ENCODE measurements at regions not wholly inside any gene's neighbourhood (a gene's known extent, or its start where the extent isn't known, plus 50 kb on each side); places are given as distances from the start of the nearest gene placed in this dataset.

GRCh38 chr3:107085261-107085660 is 292.0 kb upstream of the CCDC54 start:
- Histone ChIP-seq H3K4me3 (no peak overlapping the region), H3K27ac (no peak overlapping the region)

- no peak overlapping the region for H3K27ac ChIP-seq
- no peak overlapping the region for H3K4me3 ChIP-seq
These were observed 285.1 kb upstream of the CCDC54 start for GRCh38 chr3:107092121-107092520.

GRCh38 chr3:107098864-107099263 is 278.4 kb upstream of the CCDC54 start:
- Histone ChIP-seq H3K27ac (no peak overlapping the region), H3K4me3 (no peak overlapping the region)

GRCh38 chr3:107100137-107100536 is 277.1 kb upstream of the CCDC54 start:
- Histone ChIP-seq H3K27ac (no peak overlapping the region), H3K4me3 (no peak overlapping the region)

- no peak overlapping the region for H3K4me3 ChIP-seq
- no peak overlapping the region for H3K27ac ChIP-seq
These were observed 276.7 kb upstream of the CCDC54 start for GRCh38 chr3:107100573-107100972.

GRCh38 chr3:107103786-107104185 is 273.5 kb upstream of the CCDC54 start:
- no peak overlapping the region for H3K4me3 ChIP-seq
- no peak overlapping the region for H3K27ac ChIP-seq

- Histone ChIP-seq H3K27ac (no peak overlapping the region), H3K4me3 (no peak overlapping the region)
These were observed 270.9 kb upstream of the CCDC54 start for GRCh38 chr3:107106316-107106715.

- Histone ChIP-seq H3K4me3 (no peak overlapping the region), H3K27ac (no peak overlapping the region)
These were observed 270.3 kb upstream of the CCDC54 start for GRCh38 chr3:107106907-107107306.

GRCh38 chr3:107110596-107111305 is 266.5 kb upstream of the CCDC54 start:
- Histone ChIP-seq H3K27ac (no peak overlapping the region), H3K4me3 (no peak overlapping the region)

- Histone ChIP-seq H3K4me3 (no peak overlapping the region), H3K27ac (no peak overlapping the region)
These were observed 265.4 kb upstream of the CCDC54 start for GRCh38 chr3:107111872-107112271.

- H3K4me3 ChIP-seq = no peak overlapping the region
- no peak overlapping the region for H3K27ac ChIP-seq
These were observed 264.9 kb upstream of the CCDC54 start for GRCh38 chr3:107112356-107112755.

GRCh38 chr3:107116251-107116650 is 261.0 kb upstream of the CCDC54 start:
- H3K27ac ChIP-seq = no peak overlapping the region

GRCh38 chr3:107117156-107117555 is 260.1 kb upstream of the CCDC54 start:
- no peak overlapping the region for H3K27ac ChIP-seq

More at GRCh38 chr3:107116251-107116650, 261.0 kb upstream of the CCDC54 start:
- H3K4me3 ChIP-seq = no peak overlapping the region

GRCh38 chr3:107117922-107118536 is 259.2 kb upstream of the CCDC54 start:
- Histone ChIP-seq H3K27ac (peak overlapping the region in 2 of 21 experiments; percentile 2 to 41), H3K4me3 (no peak overlapping the region)

More at GRCh38 chr3:107117156-107117555, 260.1 kb upstream of the CCDC54 start:
- no peak overlapping the region for H3K4me3 ChIP-seq

GRCh38 chr3:107124885-107125284 is 252.4 kb upstream of the CCDC54 start:
- no peak overlapping the region for H3K4me3 ChIP-seq
- no peak overlapping the region for H3K27ac ChIP-seq

- no peak overlapping the region for H3K27ac ChIP-seq
- no peak overlapping the region for H3K4me3 ChIP-seq
These were observed 248.3 kb upstream of the CCDC54 start for GRCh38 chr3:107128946-107129345.

- Histone ChIP-seq H3K27ac (no peak overlapping the region), H3K4me3 (no peak overlapping the region)
These were observed 247.0 kb upstream of the CCDC54 start for GRCh38 chr3:107130089-107130700.

GRCh38 chr3:107132674-107133073 is 244.6 kb upstream of the CCDC54 start:
- no peak overlapping the region for H3K27ac ChIP-seq
- no peak overlapping the region for H3K4me3 ChIP-seq

GRCh38 chr3:107133891-107134290 is 243.3 kb upstream of the CCDC54 start:
- Histone ChIP-seq H3K27ac (no peak overlapping the region), H3K4me3 (no peak overlapping the region)

- Histone ChIP-seq H3K4me3 (no peak overlapping the region), H3K27ac (no peak overlapping the region)
These were observed 235.1 kb upstream of the CCDC54 start for GRCh38 chr3:107142171-107142570.
